Nephron progenitor cell (in vitro differentiated cells): ENCODE measurements at regions not wholly inside any gene's neighbourhood (a gene's known extent, or its start where the extent isn't known, plus 50 kb on each side); places are given as distances from the start of the nearest gene placed in this dataset.
"Not testable (repeated sequence)": the region's sequence is repeated elsewhere in the genome, so short reads cannot be mapped to it uniquely, and the experiment has no call there.

Source experiments
- DNase-seq: peaks from one replicate; pipeline ENCODE4 v3.0.0; 2021
- H3K27ac Mint-ChIP-seq: 2 replicates; pipeline ENCODE4 v1.8.0; 2021; ENCODE audit warnings: mild to moderate bottlenecking, moderate library complexity, mixed read lengths
- H3K27me3 Mint-ChIP-seq: 2 replicates; pipeline ENCODE4 v1.8.0; 2021; ENCODE audit warnings: mild to moderate bottlenecking, low read depth, mixed read lengths; ENCODE audit not compliant: poor library complexity
- H3K36me3 Mint-ChIP-seq: 2 replicates; pipeline ENCODE4 v1.8.0; 2021; ENCODE audit warnings: low read depth, mixed read lengths
- H3K4me1 Mint-ChIP-seq: 2 replicates; pipeline ENCODE4 v1.8.0; 2021; ENCODE audit warnings: mixed read lengths
- H3K4me3 Mint-ChIP-seq: 2 replicates; pipeline ENCODE4 v1.8.0; 2021; ENCODE audit warnings: mild to moderate bottlenecking, moderate library complexity, mixed read lengths
- H3K9me3 Mint-ChIP-seq: 2 replicates; pipeline ENCODE4 v1.8.0; 2021; ENCODE audit warnings: mild to moderate bottlenecking, moderate library complexity, mixed read lengths
- TF ChIP-seq, protein P1 (sequence below): fragments of 200-600 bp; sonication (generic); IDR thresholded peaks from 2 replicates; pipeline ENCODE4 v1.5.0; 2021; ENCODE audit warnings: antibody characterized with exemption

DNA sequence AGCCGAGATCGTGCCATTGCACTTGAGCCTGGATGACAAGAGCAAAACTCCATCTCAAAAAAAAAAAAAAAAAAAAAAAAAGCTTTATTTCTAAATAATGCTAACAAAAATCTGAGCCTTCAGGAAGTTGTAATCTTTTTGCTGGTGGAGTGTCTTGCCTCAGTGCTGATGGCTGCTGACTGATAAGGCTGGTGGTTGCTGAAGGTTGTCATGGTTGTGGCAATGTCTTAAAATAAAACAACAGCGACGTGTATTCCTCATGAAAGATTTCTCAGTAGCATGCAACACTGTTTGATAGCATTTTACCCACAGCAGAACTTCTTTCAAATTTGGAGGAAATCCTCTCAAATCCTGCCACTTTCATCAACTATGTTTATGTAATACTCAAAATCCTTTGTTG lies 77.4 kb upstream of the PTPRG start:
- no peak overlapping the region for H3K4me3 Mint-ChIP-seq
- H3K27me3 Mint-ChIP-seq: no peaks in the 10 kb centered on the region
- no peaks in the 10 kb centered on the region for H3K9me3 Mint-ChIP-seq
- peaks cover 7% of the 10 kb centered on the region for H3K4me1 Mint-ChIP-seq
- TF ChIP-seq, protein P1, sequence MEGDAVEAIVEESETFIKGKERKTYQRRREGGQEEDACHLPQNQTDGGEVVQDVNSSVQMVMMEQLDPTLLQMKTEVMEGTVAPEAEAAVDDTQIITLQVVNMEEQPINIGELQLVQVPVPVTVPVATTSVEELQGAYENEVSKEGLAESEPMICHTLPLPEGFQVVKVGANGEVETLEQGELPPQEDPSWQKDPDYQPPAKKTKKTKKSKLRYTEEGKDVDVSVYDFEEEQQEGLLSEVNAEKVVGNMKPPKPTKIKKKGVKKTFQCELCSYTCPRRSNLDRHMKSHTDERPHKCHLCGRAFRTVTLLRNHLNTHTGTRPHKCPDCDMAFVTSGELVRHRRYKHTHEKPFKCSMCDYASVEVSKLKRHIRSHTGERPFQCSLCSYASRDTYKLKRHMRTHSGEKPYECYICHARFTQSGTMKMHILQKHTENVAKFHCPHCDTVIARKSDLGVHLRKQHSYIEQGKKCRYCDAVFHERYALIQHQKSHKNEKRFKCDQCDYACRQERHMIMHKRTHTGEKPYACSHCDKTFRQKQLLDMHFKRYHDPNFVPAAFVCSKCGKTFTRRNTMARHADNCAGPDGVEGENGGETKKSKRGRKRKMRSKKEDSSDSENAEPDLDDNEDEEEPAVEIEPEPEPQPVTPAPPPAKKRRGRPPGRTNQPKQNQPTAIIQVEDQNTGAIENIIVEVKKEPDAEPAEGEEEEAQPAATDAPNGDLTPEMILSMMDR: no peak
- no peak overlapping the region for H3K27ac Mint-ChIP-seq
- H3K36me3 Mint-ChIP-seq: no peaks in the 10 kb centered on the region
- no peak for DNase-seq

DNA sequence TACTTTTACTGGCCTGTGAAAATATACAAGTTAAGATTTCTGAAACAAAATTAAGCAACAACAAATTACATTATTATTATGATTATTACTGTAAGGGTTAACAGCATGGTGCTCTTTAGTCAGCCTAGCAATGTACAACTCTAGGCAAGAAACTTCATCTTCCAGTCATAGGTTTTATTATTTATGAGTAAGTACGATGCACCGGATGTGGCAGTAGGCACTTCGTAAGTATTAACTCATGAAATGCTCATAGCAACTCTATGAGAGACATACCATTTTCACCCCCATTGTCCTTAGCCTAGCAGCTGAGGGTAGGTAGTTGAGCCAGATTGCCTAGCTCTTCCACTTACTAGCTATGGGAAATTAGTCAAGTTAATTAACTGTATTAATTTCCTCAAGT lies 68.0 kb upstream of the PTPRG start:
- TF ChIP-seq, protein P1: no peak
- peaks cover 4% of the 10 kb centered on the region for H3K9me3 Mint-ChIP-seq
- no peak overlapping the region for H3K27ac Mint-ChIP-seq
- DNase-seq: no peak
- H3K36me3 Mint-ChIP-seq: no peaks in the 10 kb centered on the region
- H3K4me3 Mint-ChIP-seq: no peak overlapping the region
- peaks cover 5% of the 10 kb centered on the region for H3K4me1 Mint-ChIP-seq
- no peaks in the 10 kb centered on the region for H3K27me3 Mint-ChIP-seq

DNA sequence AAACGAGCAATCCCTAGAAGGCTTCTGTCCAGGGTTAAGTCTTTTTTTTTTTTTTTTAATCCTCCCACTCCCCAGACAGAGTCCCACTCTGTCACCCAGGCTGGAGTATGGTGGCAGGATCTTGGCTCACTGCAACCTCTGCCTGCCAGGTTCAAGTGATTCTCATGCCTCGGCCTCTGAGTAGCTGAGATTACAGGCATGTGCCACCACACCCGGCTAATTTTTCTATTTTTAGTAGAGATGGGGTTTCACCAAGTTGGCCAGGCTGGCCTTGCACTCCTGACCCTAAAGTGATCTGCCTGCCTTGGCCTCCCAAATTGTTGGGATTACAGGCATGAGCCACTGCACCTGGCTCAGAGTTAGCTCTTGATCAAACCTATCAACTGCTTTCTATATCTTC lies 67.1 kb upstream of the PTPRG start:
- not testable (repeated sequence) for H3K4me1 Mint-ChIP-seq, H3K4me3 Mint-ChIP-seq

DNA sequence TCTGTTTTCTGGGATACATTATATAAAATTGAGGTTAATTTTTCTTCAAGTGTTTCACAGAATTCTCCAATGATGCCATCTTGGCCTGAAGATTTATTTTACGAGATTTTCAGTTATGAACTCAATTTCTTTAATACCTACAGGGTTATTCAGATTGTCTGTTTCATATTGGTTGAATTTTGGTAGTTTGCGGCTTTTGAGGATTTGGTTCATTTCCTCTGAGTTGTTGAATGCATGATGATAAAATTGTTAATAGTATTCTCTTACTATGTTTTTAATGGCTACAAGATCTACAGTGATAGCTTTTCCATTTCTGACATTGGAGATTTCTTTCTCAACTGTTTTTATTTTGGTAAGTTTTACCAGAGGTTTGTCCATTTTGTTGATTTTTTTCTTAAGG lies 63.9 kb upstream of the PTPRG start:
- Mint-ChIP-seq H3K9me3 (peaks cover 33% of the 10 kb centered on the region), H3K4me3 (no peak overlapping the region), H3K4me1 (no peaks in the 10 kb centered on the region), H3K36me3 (peaks cover 5% of the 10 kb centered on the region), H3K27ac (no peak overlapping the region), H3K27me3 (no peaks in the 10 kb centered on the region)
- TF ChIP-seq, protein P1: no peak
- DNase-seq: no peak

More for the DNA sequence above, 67.1 kb upstream of the PTPRG start:
- not testable (repeated sequence) for DNase-seq, H3K36me3 Mint-ChIP-seq, H3K27ac Mint-ChIP-seq, H3K27me3 Mint-ChIP-seq, H3K9me3 Mint-ChIP-seq

DNA sequence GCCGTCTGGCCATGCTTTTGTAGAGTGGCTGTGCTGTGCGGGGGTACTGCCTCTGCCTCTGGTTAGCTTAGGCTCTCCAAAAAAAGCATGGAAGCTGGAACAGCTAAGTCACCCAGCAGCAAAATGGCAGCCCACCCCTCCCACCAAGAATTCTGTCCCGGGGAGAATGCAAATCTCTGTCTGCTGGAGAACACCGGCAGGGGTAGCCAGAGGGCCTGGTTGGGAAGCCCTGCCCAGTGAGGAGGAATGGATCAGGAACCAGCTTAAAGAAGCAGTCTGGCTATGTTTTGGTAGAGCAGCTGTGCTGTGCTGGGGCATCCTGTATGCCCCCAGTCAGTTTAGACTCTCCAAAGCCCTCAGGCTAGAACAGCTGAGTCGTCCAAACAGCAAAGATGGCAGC lies 56.2 kb upstream of the PTPRG start:
- H3K27me3 Mint-ChIP-seq: peaks cover 6% of the 10 kb centered on the region
- TF ChIP-seq, protein P1: no peak
- H3K4me3 Mint-ChIP-seq: no peak overlapping the region
- peaks cover 9% of the 10 kb centered on the region for H3K36me3 Mint-ChIP-seq
- peaks cover 34% of the 10 kb centered on the region for H3K9me3 Mint-ChIP-seq
- H3K4me1 Mint-ChIP-seq: peaks cover 6% of the 10 kb centered on the region
- no peak overlapping the region for H3K27ac Mint-ChIP-seq
- DNase-seq: no peak

DNA sequence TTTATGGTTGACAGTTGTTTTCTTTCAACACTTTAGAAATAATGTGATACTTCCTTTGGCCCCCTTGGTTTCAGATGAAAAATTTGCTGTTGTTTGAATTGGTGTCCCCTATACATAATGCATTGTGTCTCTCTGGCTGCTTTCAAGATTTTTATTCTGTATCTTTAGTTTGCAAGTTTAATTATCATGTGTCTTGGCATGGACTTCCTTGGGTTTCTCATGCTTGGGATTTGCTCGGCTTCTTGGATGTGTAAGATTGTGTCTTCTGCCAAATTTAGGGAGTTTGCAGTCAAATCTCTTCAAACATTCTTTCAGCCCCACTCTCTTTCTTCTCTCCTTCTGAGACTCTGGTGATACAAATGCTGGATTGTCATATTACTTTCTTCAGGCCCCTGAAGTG lies 53.4 kb upstream of the PTPRG start:
- H3K27me3 Mint-ChIP-seq: peaks cover 2% of the 10 kb centered on the region
- H3K4me1 Mint-ChIP-seq: peaks cover 6% of the 10 kb centered on the region
- H3K4me3 Mint-ChIP-seq: no peak overlapping the region
- TF ChIP-seq, protein P1: no peak
- peaks cover 4% of the 10 kb centered on the region for H3K36me3 Mint-ChIP-seq
- no peak overlapping the region for H3K27ac Mint-ChIP-seq
- peaks cover 8% of the 10 kb centered on the region for H3K9me3 Mint-ChIP-seq
- DNase-seq: no peak
